ENCODE measurements at regions not wholly inside any gene's neighbourhood (a gene's known extent, or its start where the extent isn't known, plus 50 kb on each side); places are given as distances from the start of the nearest gene placed in this dataset.

- DNase-seq: no peak
Measured at GRCh38 chr4:24637173-24637572, 52.8 kb upstream of the DHX15 start.

- no peak for DNase-seq
Measured at GRCh38 chr4:24638396-24638875, 54.1 kb upstream of the DHX15 start.

GRCh38 chr4:24639714-24640113 lies 55.4 kb upstream of the DHX15 start:
- DNase-seq: no peak

GRCh38 chr4:24640366-24640765 lies 56.0 kb upstream of the DHX15 start:
- no peak for DNase-seq

GRCh38 chr4:24642981-24643547 lies 58.7 kb upstream of the DHX15 start:
- DNase-seq: peak; percentile 65

GRCh38 chr4:24643774-24644520 lies 59.6 kb upstream of the DHX15 start:
- DNase-seq: no peak

GRCh38 chr4:24644983-24645764 lies 60.8 kb upstream of the DHX15 start:
- DNase-seq: no peak

GRCh38 chr4:24645765-24646550 lies 61.6 kb upstream of the DHX15 start:
- no peak for DNase-seq

GRCh38 chr4:24646798-24647460 lies 62.6 kb upstream of the DHX15 start:
- no peak for DNase-seq

- DNase-seq: no peak
Measured at GRCh38 chr4:24650849-24651640, 66.7 kb upstream of the DHX15 start.

GRCh38 chr4:24655326-24655725 lies 71.0 kb upstream of the DHX15 start:
- no peak for DNase-seq

GRCh38 chr4:24655971-24656370 lies 71.6 kb upstream of the DHX15 start:
- no peak for DNase-seq

- DNase-seq: no peak
Measured at GRCh38 chr4:24656906-24657305, 72.6 kb upstream of the DHX15 start.

- peak; percentile 61 for DNase-seq
Measured at GRCh38 chr4:24657768-24658617, 73.6 kb upstream of the DHX15 start.

GRCh38 chr4:24659241-24659961 lies 75.0 kb upstream of the DHX15 start:
- DNase-seq: no peak

GRCh38 chr4:24662056-24662455 lies 77.7 kb upstream of the DHX15 start:
- DNase-seq: no peak

GRCh38 chr4:24662542-24662941 lies 78.2 kb upstream of the DHX15 start:
- no peak for DNase-seq

GRCh38 chr4:24664956-24665355 lies 80.6 kb upstream of the DHX15 start:
- peak; percentile 38 for DNase-seq

GRCh38 chr4:24666316-24666715 lies 82.0 kb upstream of the DHX15 start:
- DNase-seq: no peak

All from fibroblast of upper back skin (primary cell).